Ascending aorta (tissue), 2 donors: ENCODE measurements at regions not wholly inside any gene's neighbourhood (a gene's known extent, or its start where the extent isn't known, plus 50 kb on each side); places are given as distances from the start of the nearest gene placed in this dataset.
A peak's percentile ranks its signal among the peaks of the same experiment; 100 is the strongest.

Experiments used
- DNase-seq, 2 donors: peaks; one replicate each; pipeline ENCODE4 v3.0.0-alpha.2; 2019; ENCODE audit warnings: low spot score in 2 of 2
- H3K27ac ChIP-seq, 2 donors: fragments of 200-600 bp; sonication (generic); one replicate each; pipeline ENCODE4 v1.5.1; 2016 to 2017; ENCODE audit warnings: mild to moderate bottlenecking in 1 of 2
- H3K27me3 ChIP-seq: fragments of 200-600 bp; sonication (generic); one replicate; pipeline ENCODE4 v1.5.1; 2017
- H3K36me3 ChIP-seq, 2 donors: fragments of 200-600 bp; sonication (generic); one replicate each; pipeline ENCODE4 v1.5.1; 2016
- H3K4me1 ChIP-seq, 2 donors: fragments of 200-600 bp; sonication (generic); one replicate each; pipeline ENCODE4 v1.5.1; 2016 to 2017; ENCODE audit warnings: mild to moderate bottlenecking in 1 of 2
- H3K4me3 ChIP-seq, 2 donors: fragments of 200-600 bp; sonication (generic); one replicate each; pipeline ENCODE4 v1.5.1; 2016 to 2017; ENCODE audit warnings: mild to moderate bottlenecking in 1 of 2
- H3K9me3 ChIP-seq, 2 donors: fragments of 200-600 bp; sonication (generic); one replicate each; pipeline ENCODE4 v1.5.1; 2016
- intact Hi-C: fragments of 100-400 bp; cut with DNase I; formaldehyde crosslinking; loops from one replicate; pipeline ENCODE4 v1.15.1; 2023
- TF ChIP-seq, protein P1 (sequence below), 3 experiments: fragments of 200-600 bp in 2 of 3; fragments of 450-650 bp in 1 of 3; sonication (generic) in 2 of 3; IDR thresholded peaks; one replicate each; pipeline ENCODE4 v1.5.1; 2016 to 2019; ENCODE audit warnings: antibody characterized with exemption in 3 of 3, mild to moderate bottlenecking in 1 of 3, moderate library complexity in 1 of 3

DNA sequence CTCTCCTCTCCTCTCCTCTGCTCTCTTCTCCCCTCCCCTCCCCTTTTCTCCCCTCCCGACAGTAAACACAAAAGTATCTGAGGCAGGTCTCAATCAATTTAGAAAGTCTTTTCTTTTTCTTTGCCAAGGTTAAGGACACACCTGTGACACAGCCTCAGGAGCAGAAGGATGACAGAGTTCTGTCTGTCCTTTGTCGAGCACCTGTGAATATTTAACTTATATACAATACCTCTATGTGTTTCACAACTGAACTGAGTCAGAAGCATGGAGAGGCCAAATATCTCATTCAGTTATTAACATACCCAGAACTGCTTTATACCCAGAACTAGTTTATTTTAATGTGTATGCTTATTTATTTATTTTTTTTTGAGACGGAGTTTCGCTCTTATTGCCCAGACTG is 81.1 kb upstream of the ROBO1 start:
- Histone ChIP-seq H3K27ac (no peak overlapping the region), H3K9me3 (no peaks in the 10 kb centered on the region), H3K36me3 (no peaks in the 10 kb centered on the region), H3K4me3 (no peak overlapping the region), H3K4me1 (no peaks in the 10 kb centered on the region), H3K27me3 (no peaks in the 10 kb centered on the region)
- TF ChIP-seq, protein P1, sequence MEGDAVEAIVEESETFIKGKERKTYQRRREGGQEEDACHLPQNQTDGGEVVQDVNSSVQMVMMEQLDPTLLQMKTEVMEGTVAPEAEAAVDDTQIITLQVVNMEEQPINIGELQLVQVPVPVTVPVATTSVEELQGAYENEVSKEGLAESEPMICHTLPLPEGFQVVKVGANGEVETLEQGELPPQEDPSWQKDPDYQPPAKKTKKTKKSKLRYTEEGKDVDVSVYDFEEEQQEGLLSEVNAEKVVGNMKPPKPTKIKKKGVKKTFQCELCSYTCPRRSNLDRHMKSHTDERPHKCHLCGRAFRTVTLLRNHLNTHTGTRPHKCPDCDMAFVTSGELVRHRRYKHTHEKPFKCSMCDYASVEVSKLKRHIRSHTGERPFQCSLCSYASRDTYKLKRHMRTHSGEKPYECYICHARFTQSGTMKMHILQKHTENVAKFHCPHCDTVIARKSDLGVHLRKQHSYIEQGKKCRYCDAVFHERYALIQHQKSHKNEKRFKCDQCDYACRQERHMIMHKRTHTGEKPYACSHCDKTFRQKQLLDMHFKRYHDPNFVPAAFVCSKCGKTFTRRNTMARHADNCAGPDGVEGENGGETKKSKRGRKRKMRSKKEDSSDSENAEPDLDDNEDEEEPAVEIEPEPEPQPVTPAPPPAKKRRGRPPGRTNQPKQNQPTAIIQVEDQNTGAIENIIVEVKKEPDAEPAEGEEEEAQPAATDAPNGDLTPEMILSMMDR (IDR thresholded peaks at IDR 0.05) = no peak
- DNase-seq = no peak
- intact Hi-C loops = no loop called here

DNA sequence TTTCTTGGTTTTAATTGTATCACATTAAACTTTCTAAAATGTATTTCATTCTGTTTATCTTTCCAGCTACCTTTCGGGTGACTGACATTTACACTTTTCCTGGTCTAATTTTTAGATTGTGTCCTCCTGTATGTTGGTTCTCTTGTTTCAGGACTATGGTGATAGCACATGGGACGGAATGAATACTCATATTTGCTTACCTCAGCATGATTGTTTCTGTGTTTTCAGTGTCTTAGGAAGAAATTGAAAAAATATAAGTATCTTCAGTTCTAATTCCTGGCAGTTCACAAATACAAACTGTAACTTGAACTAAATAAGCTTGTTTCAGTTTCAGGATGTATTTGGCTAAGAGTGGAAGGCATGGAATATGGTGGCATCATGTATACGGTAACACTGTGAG is 80.1 kb upstream of the ROBO1 start:
- Histone ChIP-seq H3K27me3 (no peaks in the 10 kb centered on the region), H3K27ac (no peak overlapping the region), H3K36me3 (no peaks in the 10 kb centered on the region), H3K4me1 (no peaks in the 10 kb centered on the region), H3K4me3 (no peak overlapping the region), H3K9me3 (no peaks in the 10 kb centered on the region)
- intact Hi-C loops = no loop called here
- TF ChIP-seq, protein P1 (IDR thresholded peaks at IDR 0.05) = no peak
- no peak for DNase-seq

DNA sequence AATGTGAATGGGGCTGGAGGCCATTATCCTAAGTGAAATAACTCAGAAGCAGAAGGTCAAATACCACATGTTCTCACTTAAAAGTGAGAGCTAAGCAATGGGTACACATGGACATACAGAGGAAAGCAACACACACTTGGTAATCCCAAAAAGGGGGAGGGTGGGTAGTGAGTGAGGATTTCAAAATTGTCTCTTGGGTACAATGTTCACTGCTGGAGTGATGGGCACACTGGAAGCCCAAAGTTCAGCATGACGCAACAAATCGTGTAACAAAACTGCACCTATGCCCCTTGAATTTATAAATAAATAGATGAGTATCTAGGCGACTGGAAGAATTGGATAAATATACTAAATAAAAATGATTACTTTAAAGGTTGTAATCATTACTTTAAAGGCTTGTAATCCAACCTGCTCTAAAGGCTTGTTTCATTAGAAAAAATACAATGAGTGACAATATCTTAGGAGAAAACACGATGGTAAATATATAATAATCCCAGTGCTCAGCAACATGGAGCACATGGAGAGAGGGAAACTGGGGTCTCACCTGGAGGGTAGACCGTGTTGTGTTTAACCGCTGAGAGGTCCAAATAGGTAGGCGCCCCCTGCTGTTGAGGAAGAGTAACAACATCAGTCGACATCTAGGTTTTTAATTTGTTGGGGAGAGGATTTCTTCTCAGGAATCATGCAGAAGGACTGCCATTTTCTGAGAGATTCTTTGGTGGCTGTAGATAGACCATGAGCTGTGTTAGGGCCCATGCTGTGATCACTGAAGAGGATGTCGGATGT is 78.5 kb upstream of the ROBO1 start:
- H3K9me3 ChIP-seq = no peaks in the 10 kb centered on the region
- no peak overlapping the region for H3K27ac ChIP-seq

DNA sequence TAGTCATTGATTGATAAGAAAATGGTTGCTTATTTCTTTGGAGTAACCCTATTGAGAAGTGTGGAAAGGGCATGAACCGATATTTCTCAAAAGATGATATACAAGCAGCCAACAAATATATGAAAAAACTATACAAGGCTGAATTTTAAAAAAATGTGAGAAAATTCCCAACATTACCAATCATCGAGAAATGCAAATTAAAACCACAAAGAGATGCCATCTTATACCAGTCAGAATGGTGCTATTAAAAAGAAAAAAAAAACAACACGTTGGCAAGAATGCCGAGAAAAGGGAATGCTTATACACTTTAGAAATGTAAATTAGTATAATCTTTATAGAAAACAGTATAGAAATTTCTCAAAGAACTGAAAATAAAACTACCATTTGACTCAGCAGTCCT is 77.7 kb upstream of the ROBO1 start:
- H3K36me3 ChIP-seq = no peaks in the 10 kb centered on the region
- TF ChIP-seq, protein P1 (IDR thresholded peaks at IDR 0.05) = no peak
- H3K4me3 ChIP-seq = no peak overlapping the region
- no peak for DNase-seq
- no peaks in the 10 kb centered on the region for H3K9me3 ChIP-seq
- H3K27ac ChIP-seq = no peak overlapping the region
- no peaks in the 10 kb centered on the region for H3K4me1 ChIP-seq
- no peaks in the 10 kb centered on the region for H3K27me3 ChIP-seq
- intact Hi-C loops = no loop called here

More for the DNA sequence above, 78.5 kb upstream of the ROBO1 start:
- TF ChIP-seq, protein P1 (IDR thresholded peaks at IDR 0.05) = peak in 1 of 3 experiments; percentile 11
- Histone ChIP-seq H3K27me3 (no peaks in the 10 kb centered on the region), H3K4me1 (no peaks in the 10 kb centered on the region), H3K36me3 (no peaks in the 10 kb centered on the region), H3K4me3 (no peak overlapping the region)
- intact Hi-C loops = no loop called here
- no peak for DNase-seq

DNA sequence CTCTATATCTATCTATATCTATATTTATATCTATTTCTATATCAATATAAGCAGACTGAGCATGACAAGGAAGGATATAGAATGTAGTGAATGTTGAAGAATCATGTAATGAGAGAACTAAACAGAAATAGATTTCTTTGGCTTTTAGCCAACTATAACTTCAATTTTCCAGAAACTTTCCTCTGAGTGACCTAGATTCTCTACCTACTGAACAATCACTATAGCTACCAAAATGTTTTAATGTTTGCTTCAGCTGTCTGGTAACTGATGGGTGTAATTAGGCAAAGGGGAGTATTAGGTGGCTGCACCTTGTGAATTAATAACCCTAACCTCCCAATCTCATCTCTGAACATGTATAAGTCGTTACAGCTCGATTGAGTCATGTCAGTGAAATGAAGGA is 76.4 kb upstream of the ROBO1 start:
- H3K4me1 ChIP-seq = no peaks in the 10 kb centered on the region
- no peaks in the 10 kb centered on the region for H3K36me3 ChIP-seq
- DNase-seq = no peak
- H3K27ac ChIP-seq = no peak overlapping the region
- no peaks in the 10 kb centered on the region for H3K9me3 ChIP-seq
- H3K4me3 ChIP-seq = no peak overlapping the region
- intact Hi-C loops = no loop called here
- H3K27me3 ChIP-seq = no peaks in the 10 kb centered on the region
- TF ChIP-seq, protein P1 (IDR thresholded peaks at IDR 0.05) = no peak
